ENCODE measurements at regions not wholly inside any gene's neighbourhood (a gene's known extent, or its start where the extent isn't known, plus 50 kb on each side); places are given as distances from the start of the nearest gene placed in this dataset.

GRCh38 chr7:96546426-96546825 is 163.2 kb downstream of the SEM1 start:
- Histone ChIP-seq H3K4me1 (no peaks in the 10 kb centered on the region), H3K36me3 (no peaks in the 10 kb centered on the region), H3K27ac (no peak overlapping the region), H3K4me3 (no peak overlapping the region), H3K9me3 (no peaks in the 10 kb centered on the region), H3K27me3 (no peaks in the 10 kb centered on the region)
- DNase-seq (no peak), ATAC-seq (no peak)
- intact Hi-C loops (cut with DNase I), result no loop called here
- no peak for TF ChIP-seq CTCF (IDR thresholded peaks at IDR 0.05)

- Histone ChIP-seq H3K4me1 (no peaks in the 10 kb centered on the region), H3K9me3 (no peaks in the 10 kb centered on the region), H3K4me3 (no peak overlapping the region), H3K27ac (no peak overlapping the region), H3K27me3 (no peaks in the 10 kb centered on the region), H3K36me3 (no peaks in the 10 kb centered on the region)
- no peak for TF ChIP-seq CTCF (IDR thresholded peaks at IDR 0.05)
- DNase-seq (no peak), ATAC-seq (no peak)
- intact Hi-C loops (cut with DNase I), result no loop called here
Observed at GRCh38 chr7:96539471-96539870, 170.2 kb downstream of the SEM1 start.

- no peaks in the 10 kb centered on the region for H3K9me3 ChIP-seq
- DNase-seq, result no peak
- H3K4me1 ChIP-seq, result no peaks in the 10 kb centered on the region
- ATAC-seq, result no peak
- intact Hi-C loops (cut with DNase I), result no loop called here
- H3K27ac ChIP-seq, result no peak overlapping the region
- no peak for TF ChIP-seq CTCF (IDR thresholded peaks at IDR 0.05)
- no peak overlapping the region for H3K4me3 ChIP-seq
- H3K27me3 ChIP-seq, result no peaks in the 10 kb centered on the region
- H3K36me3 ChIP-seq, result no peaks in the 10 kb centered on the region
Observed at GRCh38 chr7:96538632-96539031, 171.0 kb downstream of the SEM1 start.

- no peaks in the 10 kb centered on the region for H3K4me1 ChIP-seq
- no peaks in the 10 kb centered on the region for H3K36me3 ChIP-seq
- H3K9me3 ChIP-seq, result no peaks in the 10 kb centered on the region
- ATAC-seq (no peak), DNase-seq (no peak)
- no peak overlapping the region for H3K4me3 ChIP-seq
- TF ChIP-seq CTCF (IDR thresholded peaks at IDR 0.05), result no peak
- intact Hi-C loops (cut with DNase I), result no loop called here
- no peaks in the 10 kb centered on the region for H3K27me3 ChIP-seq
- no peak overlapping the region for H3K27ac ChIP-seq
Observed at GRCh38 chr7:96534221-96534620, 175.4 kb downstream of the SEM1 start.

GRCh38 chr7:96532428-96532935 is 177.2 kb downstream of the SEM1 start:
- Histone ChIP-seq H3K36me3 (no peaks in the 10 kb centered on the region), H3K27ac (no peak overlapping the region), H3K4me1 (no peaks in the 10 kb centered on the region), H3K9me3 (no peaks in the 10 kb centered on the region), H3K4me3 (no peak overlapping the region), H3K27me3 (no peaks in the 10 kb centered on the region)
- no peak for ATAC-seq
- no peak for TF ChIP-seq CTCF (IDR thresholded peaks at IDR 0.05)
- intact Hi-C loops (cut with DNase I), result no loop called here
- no peak for DNase-seq

- intact Hi-C loops (cut with DNase I), result no loop called here
- no peaks in the 10 kb centered on the region for H3K9me3 ChIP-seq
- ATAC-seq (no peak), DNase-seq (no peak)
- no peaks in the 10 kb centered on the region for H3K27me3 ChIP-seq
- H3K27ac ChIP-seq, result no peak overlapping the region
- no peaks in the 10 kb centered on the region for H3K36me3 ChIP-seq
- TF ChIP-seq CTCF (IDR thresholded peaks at IDR 0.05), result no peak
- no peak overlapping the region for H3K4me3 ChIP-seq
- H3K4me1 ChIP-seq, result no peaks in the 10 kb centered on the region
Observed at GRCh38 chr7:96531331-96531730, 178.3 kb downstream of the SEM1 start.

Data from upper lobe of right lung (tissue), 1 donor.